H1 (cell line): ENCODE measurements at regions not wholly inside any gene's neighbourhood (a gene's known extent, or its start where the extent isn't known, plus 50 kb on each side); places are given as distances from the start of the nearest gene placed in this dataset.

Source experiments
- CTCF ChIA-PET: fragments of 300-600 bp; sonication (Branson Sonifier 250); formaldehyde crosslinking; loops from one replicate; lab custom pipeline; 2021; ENCODE audit not compliant: partially characterized antibody; lab: Charles Lee
- POLR2A ChIA-PET: fragments of 300-600 bp; sonication (Branson Sonifier 250); formaldehyde crosslinking; loops from one replicate; lab custom pipeline; 2021; ENCODE audit warnings: inconsistent platforms; ENCODE audit not compliant: partially characterized antibody; lab: Charles Lee
- DNase-seq, 2 experiments: peaks; one replicate each; pipeline versions ENCODE4 v3.0.0 to v3.0.0-alpha.2; 2010 to 2022; ENCODE audit warnings: low spot score in 2 of 2, low read depth in 1 of 2, mixed read lengths in 1 of 2
- FAIRE-seq: peaks from 2 replicates; lab custom pipeline; 2011; peaks lifted over from hg19 to GRCh38; lab: Jason Lieb, UNC
- H2AFZ ChIP-seq: 2 replicates; pipeline ENCODE4 v1.8.1; 2012; ENCODE audit warnings: low read length, inconsistent platforms
- H2AK5ac ChIP-seq: 2 replicates; pipeline ENCODE4 v1.6.1; 2013; ENCODE audit warnings: low read depth, low read length
- H2BK120ac ChIP-seq: replicated peaks from 2 replicates; pipeline ENCODE3; 2013; ENCODE audit warnings: low read depth, low read length, inconsistent platforms
- H2BK12ac ChIP-seq: 2 replicates; pipeline ENCODE4 v1.6.1; 2013; ENCODE audit warnings: low read depth, low read length
- H2BK15ac ChIP-seq: 2 replicates; pipeline ENCODE4 v1.6.1; 2013; ENCODE audit warnings: low read length
- H2BK20ac ChIP-seq: 2 replicates; pipeline ENCODE4 v1.6.1; 2013; ENCODE audit warnings: low read length
- H2BK5ac ChIP-seq: 2 replicates; pipeline ENCODE4 v1.6.1; 2013; ENCODE audit warnings: low read depth, low read length
- H3K14ac ChIP-seq: 2 replicates; pipeline ENCODE4 v1.6.1; 2013; ENCODE audit warnings: inconsistent platforms; ENCODE audit not compliant: insufficient read length
- H3K18ac ChIP-seq: 2 replicates; pipeline ENCODE4 v1.6.1; 2013; ENCODE audit warnings: low read length; ENCODE audit errors: extremely low read depth
- H3K23ac ChIP-seq: 2 replicates; pipeline ENCODE4 v1.6.1; 2013; ENCODE audit warnings: inconsistent platforms; ENCODE audit not compliant: insufficient read length
- H3K23me2 ChIP-seq: 2 replicates; pipeline ENCODE4 v1.6.1; 2013; ENCODE audit warnings: low read depth, low read length
- H3K27ac ChIP-seq: 2 replicates; pipeline ENCODE4 v1.6.1; 2011; ENCODE audit warnings: low read depth, low read length, inconsistent platforms
- H3K27me3 ChIP-seq, 4 experiments: replicated peaks in 1 of 4; 1 replicate in 1 of 4; 2 replicates in 3 of 4; pipeline versions ENCODE4 v1.6.1 to v1.8.1; 2011 to 2013; ENCODE audit warnings: low read length in 3 of 4, mild to moderate bottlenecking in 3 of 4, inconsistent platforms in 2 of 4, mixed read lengths in 2 of 4, moderate library complexity in 1 of 4; ENCODE audit not compliant: control insufficient read depth in 3 of 4, insufficient read depth in 3 of 4; ENCODE audit errors: extremely low read depth in 1 of 4
- H3K36me3 ChIP-seq, 4 experiments: 2 replicates each; pipeline versions ENCODE4 v1.6.1 to v1.8.1; 2011 to 2013; ENCODE audit warnings: mild to moderate bottlenecking in 4 of 4, low read length in 3 of 4, moderate library complexity in 2 of 4, control low read depth in 1 of 4, inconsistent platforms in 1 of 4; ENCODE audit not compliant: insufficient read depth in 4 of 4, control insufficient read depth in 2 of 4
- H3K4ac ChIP-seq: replicated peaks from 2 replicates; pipeline ENCODE3; 2013; ENCODE audit warnings: low read length, low read depth, mixed read lengths, inconsistent platforms; ENCODE audit not compliant: insufficient read length
- H3K4me1 ChIP-seq, 4 experiments: replicated peaks in 1 of 4; 1 replicate in 1 of 4; 2 replicates in 3 of 4; pipeline versions ENCODE4 v1.6.1 to v1.8.1; 2011 to 2013; ENCODE audit warnings: low read length in 3 of 4, inconsistent platforms in 2 of 4, mixed read lengths in 1 of 4; ENCODE audit not compliant: insufficient read depth in 4 of 4, control insufficient read depth in 3 of 4
- H3K4me2 ChIP-seq, 2 experiments: 2 replicates each; pipeline versions ENCODE4 v1.6.1 to v1.8.1; 2011 to 2013; ENCODE audit warnings: low read depth in 2 of 2, low read length in 2 of 2, control low read depth in 1 of 2, inconsistent platforms in 1 of 2, mild to moderate bottlenecking in 1 of 2; ENCODE audit not compliant: insufficient read depth in 1 of 2
- H3K4me3 ChIP-seq, 4 experiments: fragments of 200-600, 300-600 bp in 1 of 4; sonication (generic), shearing (Covaris generic), sonication (Bioruptor Twin) in 1 of 4; 2 replicates each; pipeline versions ENCODE4 v1.5.1 to v1.8.1; 2011 to 2016; ENCODE audit warnings: low read length in 4 of 4, low read depth in 3 of 4, control low read depth in 2 of 4, inconsistent platforms in 2 of 4, mild to moderate bottlenecking in 2 of 4, mixed read lengths in 1 of 4, moderate library complexity in 1 of 4; ENCODE audit not compliant: insufficient read depth in 2 of 4; ENCODE audit errors: extremely low read depth in 1 of 4
- H3K56ac ChIP-seq: replicated peaks from 2 replicates; pipeline ENCODE3; 2013; ENCODE audit warnings: low read depth, mild to moderate bottlenecking, mixed read lengths, low read length, inconsistent platforms; ENCODE audit not compliant: insufficient read length
- H3K79me1 ChIP-seq: 2 replicates; pipeline ENCODE4 v1.6.1; 2013; ENCODE audit warnings: low read depth, low read length, control low read depth
- H3K79me2 ChIP-seq, 2 experiments: 2 replicates each; pipeline versions ENCODE4 v1.6.1 to v1.8.1; 2012 to 2013; ENCODE audit warnings: low read length in 2 of 2, mild to moderate bottlenecking in 2 of 2, inconsistent platforms in 1 of 2; ENCODE audit not compliant: insufficient read depth in 2 of 2, control insufficient read depth in 1 of 2
- H3K9ac ChIP-seq, 4 experiments: replicated peaks in 1 of 4; 1 replicate in 1 of 4; 2 replicates in 3 of 4; pipeline versions ENCODE4 v1.6.1 to v1.8.1; 2011 to 2013; ENCODE audit warnings: low read depth in 3 of 4, low read length in 3 of 4, control low read depth in 2 of 4, mild to moderate bottlenecking in 2 of 4, moderate library complexity in 2 of 4, inconsistent platforms in 1 of 4; ENCODE audit errors: extremely low read depth in 1 of 4
- H3K9me3 ChIP-seq, 2 experiments: 2 replicates each; pipeline versions ENCODE4 v1.6.1 to v1.8.1; 2012 to 2013; ENCODE audit warnings: mild to moderate bottlenecking in 2 of 2, moderate library complexity in 2 of 2, control low read depth in 1 of 2, inconsistent platforms in 1 of 2, low read depth in 1 of 2, low read length in 1 of 2, mixed read lengths in 1 of 2; ENCODE audit not compliant: insufficient read depth in 2 of 2
- H4K20me1 ChIP-seq, 2 experiments: replicated peaks in 1 of 2; 2 replicates each; pipeline versions ENCODE3 to v1.8.1; 2011 to 2013; ENCODE audit warnings: inconsistent platforms in 2 of 2, low read length in 2 of 2, mild to moderate bottlenecking in 1 of 2; ENCODE audit not compliant: insufficient read depth in 2 of 2, control insufficient read depth in 1 of 2
- H4K5ac ChIP-seq: 2 replicates; pipeline ENCODE4 v1.6.1; 2013; ENCODE audit warnings: low read length, low read depth, mixed read lengths, inconsistent platforms; ENCODE audit not compliant: insufficient read length
- H4K8ac ChIP-seq: 2 replicates; pipeline ENCODE4 v1.8.0; 2013; ENCODE audit warnings: mild to moderate bottlenecking, moderate library complexity, low read length, inconsistent platforms; ENCODE audit not compliant: insufficient read depth; ENCODE audit errors: extremely low read depth
- H4K91ac ChIP-seq: replicated peaks from 2 replicates; pipeline ENCODE3; 2013; ENCODE audit warnings: low read length, mixed read lengths, inconsistent platforms; ENCODE audit not compliant: insufficient read length
- EZH2 ChIP-seq: fragments of 200-600 bp; sonication (generic); IDR thresholded peaks from 2 replicates; pipeline ENCODE4 v1.7.1; 2012; ENCODE audit warnings: low read depth, mild to moderate bottlenecking, moderate library complexity, low read length, inconsistent platforms; ENCODE audit not compliant: severe bottlenecking
- FOSL1 ChIP-seq: IDR thresholded peaks from 2 replicates; pipeline ENCODE4 v1.6.1; 2011; ENCODE audit warnings: mild to moderate bottlenecking, low read depth, low read length, moderate library complexity; ENCODE audit not compliant: insufficient read depth
- GTF2F1 ChIP-seq: IDR thresholded peaks from 2 replicates; pipeline ENCODE4 v1.6.1; 2012; ENCODE audit warnings: low read depth, low read length, improper control_type of control experiment, borderline replicate concordance
- MAX ChIP-seq: IDR thresholded peaks from 2 replicates; pipeline ENCODE4 v1.6.1; 2012; ENCODE audit warnings: inconsistent platforms
- SIX5 ChIP-seq: IDR thresholded peaks from 2 replicates; pipeline ENCODE4 v1.6.1; 2011; ENCODE audit warnings: mild to moderate bottlenecking, low read depth, low read length
- WGBS, 2 experiments: shearing (Covaris generic) in 1 of 2; methylation state at CpG; one replicate each; pipeline versions ENCODE4 v1.1.6 to v1.1.7; 2013 to 2015; ENCODE audit warnings: low lambda C conversion rate in 2 of 2, mixed read lengths in 2 of 2, inconsistent platforms in 1 of 2, low coverage in 1 of 2, missing lambda C conversion rate in 1 of 2; ENCODE audit not compliant: insufficient replicate concordance in 2 of 2, insufficient coverage in 1 of 2, insufficient read length in 1 of 2; ENCODE audit errors: extremely low coverage in 1 of 2, missing lambda C conversion rate in 1 of 2; 5-methylcytosine and 5-hydroxymethylcytosine counted together

DNA sequence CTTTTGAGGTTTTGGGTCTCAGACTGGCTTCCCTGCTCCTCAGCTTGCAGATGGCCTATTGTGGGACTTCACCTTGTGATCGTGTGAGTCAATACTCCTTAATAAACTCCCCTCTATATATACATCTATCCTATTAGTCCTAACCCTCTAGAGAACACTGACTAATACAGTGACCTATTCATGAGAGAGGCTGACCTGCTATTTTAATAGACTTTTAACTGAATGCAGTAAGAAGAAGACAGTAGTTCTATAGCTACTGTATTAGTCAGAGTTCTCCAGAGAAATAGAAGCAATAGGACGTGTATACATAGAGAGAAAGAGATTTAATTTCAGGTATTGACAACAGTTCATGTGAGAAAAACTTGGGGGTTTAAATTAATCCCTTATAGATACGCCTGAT is 53.3 kb upstream of the SMLR1 start:
- H4K91ac ChIP-seq: no peak overlapping the region
- FAIRE-seq (no peak), DNase-seq (no peak)
- H4K8ac ChIP-seq: no peak overlapping the region
- no peak overlapping the region for H2AK5ac ChIP-seq
- POLR2A ChIA-PET: interaction anchor here (1.0 kb wide), 1 partner anchor 11 kb away, joined by 3 read pairs; no protein-coding TSS in a partner anchor
- CTCF ChIA-PET: interaction anchor here (0.9 to 1.3 kb wide), 3 partner anchors 10 to 69 kb away, joined by 3 to 5 read pairs (median 3); no protein-coding TSS in a partner anchor
- no peaks in the 10 kb centered on the region for H3K79me1 ChIP-seq
- H3K14ac ChIP-seq: no peak overlapping the region
- no peaks in the 10 kb centered on the region for H3K9me3 ChIP-seq
- H2BK120ac ChIP-seq: no peak overlapping the region
- H3K4me3 ChIP-seq: no peak overlapping the region
- no peak overlapping the region for H2BK20ac ChIP-seq
- no peak overlapping the region for H2BK12ac ChIP-seq
- TF ChIP-seq GTF2F1 (no peak), FOSL1 (no peak), SIX5 (no peak), EZH2 (no peak), MAX (no peak)
- TF ChIP-seq, all 59 proteins: peak for 0
- Histone ChIP-seq H2AFZ (no peak overlapping the region), H3K4ac (no peak overlapping the region), H3K4me2 (no peak overlapping the region), H3K56ac (no peak overlapping the region), H3K23ac (no peak overlapping the region), H2BK5ac (no peak overlapping the region), H3K4me1 (no peaks in the 10 kb centered on the region), H3K36me3 (no peaks in the 10 kb centered on the region), H3K79me2 (no peaks in the 10 kb centered on the region), H4K5ac (no peak overlapping the region), H3K27me3 (no peaks in the 10 kb centered on the region), H3K9ac (no peak overlapping the region), H3K23me2 (no peaks in the 10 kb centered on the region), H2BK15ac (no peak overlapping the region), H3K18ac (no peak overlapping the region), H4K20me1 (no peaks in the 10 kb centered on the region), H3K27ac (no peak overlapping the region)
- WGBS, 2 experiments: 91% methylated on average over 3 of the region's 3 CpGs; no CpG with 5 or more reads in 1 of the 2 experiments
